HG02759 (cell line): ENCODE measurements at regions not wholly inside any gene's neighbourhood (a gene's known extent, or its start where the extent isn't known, plus 50 kb on each side); places are given as distances from the start of the nearest gene placed in this dataset.
A peak's percentile ranks its signal among the peaks of the same experiment; 100 is the strongest.
"Not testable (repeated sequence)": the region's sequence is repeated elsewhere in the genome, so short reads cannot be mapped to it uniquely, and the experiment has no call there.

Experiments used
- ATAC-seq: cut with Tn5 transposase; IDR thresholded peaks from one replicate; pipeline ENCODE4 v1.9.1; 2021; ENCODE audit warnings: mild to moderate bottlenecking, moderate library complexity; ENCODE audit not compliant: unreplicated experiment

- ATAC-seq = no peak
These were observed 797.1 kb upstream of the GALNTL6 start for GRCh38 chr4:171016145-171016544.

DNA sequence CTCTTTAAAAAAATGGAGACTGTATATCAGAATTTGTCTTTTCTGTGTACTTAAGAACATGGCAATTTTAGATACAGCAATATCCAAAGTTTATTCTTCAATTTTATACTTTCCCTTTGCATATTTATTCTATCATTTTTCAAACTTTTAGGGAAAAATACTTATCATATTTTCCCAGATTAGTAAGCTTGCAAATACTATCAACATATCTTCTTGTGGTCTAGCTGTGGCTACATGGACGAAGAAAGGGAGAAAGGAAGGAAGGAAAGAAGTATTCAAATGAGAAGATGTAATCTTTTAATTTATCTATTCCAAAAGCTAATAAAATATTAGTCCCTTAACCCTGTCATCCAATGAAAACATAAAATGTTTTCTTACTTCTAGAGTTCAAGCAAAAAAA, 797.8 kb upstream of the GALNTL6 start:
- ATAC-seq = no peak

GRCh38 chr4:171007618-171008390, 805.4 kb upstream of the GALNTL6 start:
- no peak for ATAC-seq

DNA sequence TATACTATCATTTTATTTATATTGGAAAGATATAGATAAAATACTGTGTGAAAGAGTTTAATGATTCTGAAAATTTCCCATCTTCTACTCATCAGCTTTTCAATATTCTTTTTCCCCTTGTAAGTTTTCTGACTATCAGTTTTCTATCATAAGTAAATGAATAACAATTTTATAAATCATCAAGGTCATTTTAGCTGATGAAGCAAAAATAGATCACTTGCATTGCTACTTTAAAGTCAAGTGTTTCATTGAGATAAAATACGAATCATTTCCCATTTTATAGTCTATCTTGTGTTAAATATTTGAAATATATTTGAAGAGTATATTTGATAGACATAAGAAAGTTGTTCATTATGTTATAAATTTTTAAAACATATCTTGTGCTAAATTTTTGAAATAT, 811.0 kb upstream of the GALNTL6 start:
- ATAC-seq = no peak

DNA sequence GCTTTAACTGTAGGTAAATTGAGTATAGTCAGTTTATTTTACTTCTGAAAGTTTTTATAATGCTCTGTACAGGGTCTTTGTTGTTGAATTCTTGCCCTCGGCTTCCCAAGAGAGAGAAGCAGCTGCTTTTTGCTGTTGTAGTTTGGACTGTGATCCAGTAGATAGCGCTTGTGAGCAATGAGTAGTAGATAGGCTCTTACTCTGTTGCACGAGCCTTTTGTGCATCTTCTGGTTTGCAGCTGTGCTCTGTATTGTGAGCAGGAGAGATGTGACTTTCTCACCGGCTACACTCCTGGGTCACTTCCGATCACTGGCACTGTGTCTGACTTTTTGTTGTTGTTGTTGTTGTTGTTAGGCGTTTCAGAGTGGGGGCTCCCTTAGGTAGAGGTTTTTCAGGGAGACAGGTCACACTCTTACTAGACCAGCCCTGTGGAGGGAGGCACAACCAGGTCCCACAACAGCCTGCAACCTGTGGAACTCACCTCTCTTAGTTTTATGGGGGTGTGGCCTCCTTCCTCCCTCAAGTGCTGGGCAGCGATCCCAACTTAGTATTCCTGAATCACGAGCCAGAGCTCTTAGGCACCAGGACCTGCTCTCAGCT, 822.1 kb upstream of the GALNTL6 start:
- ATAC-seq = peak; percentile 95

DNA sequence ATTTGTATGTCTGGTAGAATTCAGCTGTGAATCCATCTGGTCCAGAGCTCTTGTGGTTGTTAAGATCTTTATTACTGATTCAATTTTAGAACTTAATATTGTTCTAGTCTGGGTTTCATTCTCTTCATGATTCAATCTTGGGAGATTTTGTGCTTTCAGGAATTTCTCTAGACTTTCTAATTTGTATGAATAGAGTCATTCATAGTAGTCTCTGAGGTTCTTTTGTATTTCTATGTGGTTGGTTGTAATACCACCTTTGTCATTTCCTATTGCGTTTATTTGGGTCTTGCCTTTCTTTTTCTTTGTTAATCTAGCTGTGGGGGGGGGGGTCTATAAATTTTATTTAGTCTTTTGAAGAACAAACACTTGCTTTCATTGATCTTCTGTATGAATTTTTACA, 824.8 kb upstream of the GALNTL6 start:
- ATAC-seq = no peak

DNA sequence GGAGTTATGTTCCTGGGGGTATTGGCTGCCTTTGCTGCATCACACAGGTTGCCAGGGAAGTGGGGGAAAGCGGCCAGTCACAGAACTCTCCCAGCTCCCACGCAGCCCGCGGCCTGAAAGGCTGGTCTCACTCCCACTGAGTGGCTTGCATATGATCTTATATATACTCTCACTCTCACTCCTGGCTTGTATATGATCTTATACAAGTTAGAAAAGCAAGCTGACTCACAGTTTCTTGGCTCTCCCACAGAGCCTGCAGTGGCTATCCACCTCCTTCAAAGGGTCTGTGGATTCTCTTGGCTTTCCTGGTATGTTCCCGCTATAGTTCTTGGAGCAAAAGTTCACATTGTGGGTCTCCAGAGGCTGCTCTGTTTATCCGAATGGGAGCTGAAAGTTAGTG, 833.5 kb upstream of the GALNTL6 start:
- no peak for ATAC-seq

DNA sequence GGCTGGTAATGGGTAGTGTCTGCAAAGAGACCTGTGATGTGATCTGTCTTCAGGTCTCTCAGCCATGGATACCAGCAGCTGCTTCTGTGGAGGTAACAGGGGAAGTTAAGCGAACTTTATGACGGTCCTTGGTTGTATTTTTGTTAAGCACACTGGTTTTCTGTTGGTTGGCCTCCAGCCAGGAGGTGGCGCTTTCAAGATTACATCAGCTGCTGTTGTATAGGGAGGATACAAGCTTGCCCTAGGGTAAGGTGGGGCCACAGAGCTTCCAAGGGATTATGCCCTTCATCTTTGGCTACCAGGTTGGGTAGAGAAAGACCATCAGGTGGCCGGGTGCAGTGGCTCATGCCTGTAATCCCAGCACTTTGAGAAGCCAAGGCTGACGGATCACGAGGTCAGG, 834.2 kb upstream of the GALNTL6 start:
- no peak for ATAC-seq

DNA sequence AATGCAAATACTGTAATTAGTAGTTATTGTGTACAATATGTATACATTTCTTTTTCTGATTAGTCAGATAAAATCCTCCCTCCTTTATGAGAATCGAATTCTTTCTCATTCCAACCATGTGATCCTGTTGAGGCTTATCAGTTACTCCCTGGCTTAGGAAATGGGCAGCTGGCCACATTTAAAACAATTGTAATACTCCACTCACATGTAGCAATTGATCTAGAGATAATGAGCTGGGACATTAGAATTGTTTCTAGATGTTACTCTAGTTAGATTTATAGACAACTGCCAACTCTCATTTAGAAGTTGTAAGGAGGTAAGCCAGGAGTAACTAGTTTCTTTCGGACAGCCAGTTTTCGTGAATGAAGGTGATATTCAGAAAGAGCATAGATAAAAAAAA, 859.3 kb upstream of the AADAT start:
- ATAC-seq = no peak

GRCh38 chr4:170940043-170940724, 850.4 kb upstream of the AADAT start:
- no peak for ATAC-seq

GRCh38 chr4:170938588-170938987, 848.8 kb upstream of the AADAT start:
- no peak for ATAC-seq

GRCh38 chr4:170931321-170931720, 841.6 kb upstream of the AADAT start:
- no peak for ATAC-seq

DNA sequence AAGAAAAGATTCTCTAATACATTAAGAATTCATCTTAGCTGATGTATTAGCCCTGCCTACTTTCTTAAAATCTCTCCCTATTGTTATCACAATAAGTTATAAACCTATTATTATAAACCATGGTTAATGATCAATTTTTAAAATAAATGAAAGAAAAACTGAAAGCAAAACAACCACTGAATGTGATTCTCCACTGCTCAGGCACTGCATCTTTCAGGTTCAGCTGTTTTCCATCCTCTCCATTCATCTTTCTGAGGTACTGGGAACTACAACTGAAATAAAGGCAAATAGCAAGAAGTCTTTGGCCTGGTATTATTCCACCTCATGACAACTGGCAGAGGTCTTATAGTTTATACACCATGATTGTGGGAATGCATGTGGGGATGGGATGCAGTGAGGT, 798.9 kb upstream of the AADAT start:
- no peak for ATAC-seq

DNA sequence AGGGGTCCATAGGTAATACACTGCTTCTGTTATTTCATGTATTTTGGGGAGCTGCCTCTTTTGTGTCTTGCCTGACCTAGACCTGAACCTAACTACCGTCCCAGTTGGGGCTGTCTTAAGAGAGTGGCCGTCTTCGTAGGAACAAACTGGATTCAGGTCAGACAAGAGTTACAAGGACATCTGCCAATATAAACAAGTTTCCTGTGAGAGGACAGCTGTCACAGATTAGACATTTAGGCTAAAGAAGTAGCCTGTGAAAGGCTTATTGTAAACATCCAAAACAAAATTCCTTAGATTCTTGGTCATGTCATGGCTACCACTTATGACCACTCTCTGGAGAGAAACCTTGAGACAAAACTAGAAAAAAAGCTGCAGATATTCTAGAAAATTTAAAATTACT, 797.6 kb upstream of the AADAT start:
- ATAC-seq = no peak

- ATAC-seq = no peak
These were observed 795.3 kb upstream of the AADAT start for GRCh38 chr4:170884969-170885570.

GRCh38 chr4:170881646-170882045, 791.9 kb upstream of the AADAT start:
- ATAC-seq = not testable (repeated sequence)

- no peak for ATAC-seq
These were observed 786.1 kb upstream of the AADAT start for GRCh38 chr4:170875868-170876267.

GRCh38 chr4:170872794-170873193, 783.0 kb upstream of the AADAT start:
- no peak for ATAC-seq

DNA sequence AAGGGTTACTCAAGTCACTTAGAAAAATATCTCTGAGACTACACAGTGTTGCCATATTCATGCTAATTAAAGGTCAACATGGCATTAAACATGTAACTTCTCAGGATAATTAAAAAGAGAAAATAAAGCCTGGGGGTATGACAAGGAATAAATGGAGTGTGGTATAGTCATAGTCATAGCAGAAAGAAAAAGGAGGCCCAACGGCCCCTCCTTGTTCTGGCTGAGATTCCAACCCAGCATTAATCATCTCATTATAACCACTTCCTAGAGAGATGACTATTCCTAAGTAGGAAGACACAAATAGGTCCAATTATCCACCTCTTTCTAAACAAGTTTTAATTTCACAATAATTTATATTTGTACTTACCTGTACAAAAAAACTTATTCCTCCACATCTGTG, 778.4 kb upstream of the AADAT start:
- ATAC-seq = no peak

GRCh38 chr4:170854097-170854496, 764.3 kb upstream of the AADAT start:
- no peak for ATAC-seq

DNA sequence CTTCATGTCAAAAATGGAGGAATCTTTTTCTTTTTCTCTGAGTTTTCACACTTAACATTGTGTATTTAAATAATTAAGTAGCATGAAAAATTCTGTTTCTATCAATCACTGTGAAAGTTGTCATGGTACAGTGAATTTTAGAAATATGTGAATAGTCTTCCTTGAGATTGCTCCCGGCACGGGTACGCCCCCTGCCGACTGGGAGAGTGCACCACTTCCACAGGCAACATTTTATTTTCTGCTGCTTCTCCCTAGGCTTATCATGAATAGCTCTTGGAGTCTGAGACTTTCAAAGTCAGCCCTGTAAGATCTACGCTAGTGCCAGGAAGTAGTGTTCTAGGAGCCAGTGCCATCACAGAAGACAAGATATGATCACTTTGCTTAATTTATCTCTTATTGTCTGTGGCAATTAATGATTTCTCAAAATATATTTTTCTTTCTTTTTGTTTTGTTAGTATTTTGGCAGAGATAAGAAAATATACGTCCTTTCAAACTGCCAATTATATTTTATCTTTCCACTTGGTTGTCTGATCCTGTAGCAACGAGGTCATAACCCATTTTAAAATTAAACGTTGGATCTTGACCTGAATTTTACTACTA, 763.8 kb upstream of the AADAT start:
- ATAC-seq = peak; percentile 80
